Upper lobe of left lung (tissue), 4 donors: ENCODE measurements at regions not wholly inside any gene's neighbourhood (a gene's known extent, or its start where the extent isn't known, plus 50 kb on each side); places are given as distances from the start of the nearest gene placed in this dataset.
"Not testable (repeated sequence)": the region's sequence is repeated elsewhere in the genome, so short reads cannot be mapped to it uniquely, and the experiment has no call there.

Experiments
- CTCF ChIP-seq, 6 experiments: fragments of 450-650 bp in 4 of 6; fragments of 200-600 bp in 2 of 6; sonication (generic) in 2 of 6; IDR thresholded peaks; one replicate each; pipeline ENCODE4 v1.5.1; 2016 to 2019; ENCODE audit warnings: antibody characterized with exemption in 6 of 6
- EP300 ChIP-seq, 4 donors: sonication (generic); formaldehyde crosslinking; IDR thresholded peaks; one replicate each; pipeline ENCODE4 v1.5.1; 2017; ENCODE audit warnings: antibody characterized with exemption in 4 of 4, control low read depth in 2 of 4

GRCh38 chr10:23595278-23595677, 156.4 kb downstream of the OTUD1 start:
- not testable (repeated sequence) for TF ChIP-seq EP300, CTCF (IDR thresholded peaks at IDR 0.05)
